ENCODE measurements at regions not wholly inside any gene's neighbourhood (a gene's known extent, or its start where the extent isn't known, plus 50 kb on each side); places are given as distances from the start of the nearest gene placed in this dataset.

DNA sequence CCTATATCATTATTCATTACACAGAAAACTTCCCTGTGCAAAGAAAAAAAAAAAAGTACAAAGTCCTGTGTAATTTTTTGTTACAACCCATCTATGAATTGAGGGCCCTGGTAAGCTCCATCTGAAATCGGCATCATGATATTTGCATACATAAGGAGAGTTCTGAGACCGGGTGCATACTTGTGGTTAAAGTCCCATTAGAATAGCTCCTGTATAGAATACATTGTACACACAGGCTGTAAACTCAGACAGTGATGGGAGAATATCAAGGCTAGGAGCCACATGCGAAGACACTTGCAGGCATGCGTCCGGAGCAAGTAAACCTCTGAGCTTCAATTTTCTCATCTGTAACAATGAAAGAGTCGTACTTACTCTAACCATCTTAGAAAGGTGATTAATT is 353.2 kb downstream of the ETS1 start:
- no peak for DNase-seq (ENCODE audit: low read depth)
- TF ChIP-seq, protein P1, sequence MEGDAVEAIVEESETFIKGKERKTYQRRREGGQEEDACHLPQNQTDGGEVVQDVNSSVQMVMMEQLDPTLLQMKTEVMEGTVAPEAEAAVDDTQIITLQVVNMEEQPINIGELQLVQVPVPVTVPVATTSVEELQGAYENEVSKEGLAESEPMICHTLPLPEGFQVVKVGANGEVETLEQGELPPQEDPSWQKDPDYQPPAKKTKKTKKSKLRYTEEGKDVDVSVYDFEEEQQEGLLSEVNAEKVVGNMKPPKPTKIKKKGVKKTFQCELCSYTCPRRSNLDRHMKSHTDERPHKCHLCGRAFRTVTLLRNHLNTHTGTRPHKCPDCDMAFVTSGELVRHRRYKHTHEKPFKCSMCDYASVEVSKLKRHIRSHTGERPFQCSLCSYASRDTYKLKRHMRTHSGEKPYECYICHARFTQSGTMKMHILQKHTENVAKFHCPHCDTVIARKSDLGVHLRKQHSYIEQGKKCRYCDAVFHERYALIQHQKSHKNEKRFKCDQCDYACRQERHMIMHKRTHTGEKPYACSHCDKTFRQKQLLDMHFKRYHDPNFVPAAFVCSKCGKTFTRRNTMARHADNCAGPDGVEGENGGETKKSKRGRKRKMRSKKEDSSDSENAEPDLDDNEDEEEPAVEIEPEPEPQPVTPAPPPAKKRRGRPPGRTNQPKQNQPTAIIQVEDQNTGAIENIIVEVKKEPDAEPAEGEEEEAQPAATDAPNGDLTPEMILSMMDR (IDR thresholded peaks at IDR 0.05; ENCODE audit: control insufficient read depth, insufficient read depth, low read depth, low read length, missing control alignments) = no peak
- no peak overlapping the region for H3K4me3 ChIP-seq (ENCODE audit: control insufficient read depth, low read depth, low read length)

DNA sequence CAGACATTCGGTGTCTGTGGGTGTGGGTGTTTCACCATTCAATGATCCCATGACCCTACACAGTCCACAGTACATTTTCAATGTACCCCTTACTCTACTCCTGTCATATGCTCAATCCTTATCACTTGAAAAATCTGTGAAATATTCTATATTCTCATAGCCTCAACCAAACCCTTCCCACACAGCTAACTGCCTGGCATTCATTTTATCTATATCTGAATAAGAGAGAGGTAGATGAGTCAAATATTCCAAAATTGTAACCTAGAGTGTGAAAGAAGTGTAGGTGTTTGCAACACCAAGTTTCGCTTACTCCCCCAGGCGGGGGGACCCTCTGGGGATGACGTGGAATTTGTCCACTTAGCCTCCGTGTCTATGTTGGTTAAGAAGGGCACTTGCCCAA is 354.8 kb downstream of the ETS1 start:
- TF ChIP-seq, protein P1 (IDR thresholded peaks at IDR 0.05; ENCODE audit: control insufficient read depth, insufficient read depth, low read depth, low read length, missing control alignments) = no peak
- H3K4me3 ChIP-seq (ENCODE audit: control insufficient read depth, low read depth, low read length) = no peak overlapping the region
- no peak for DNase-seq (ENCODE audit: low read depth)

DNA sequence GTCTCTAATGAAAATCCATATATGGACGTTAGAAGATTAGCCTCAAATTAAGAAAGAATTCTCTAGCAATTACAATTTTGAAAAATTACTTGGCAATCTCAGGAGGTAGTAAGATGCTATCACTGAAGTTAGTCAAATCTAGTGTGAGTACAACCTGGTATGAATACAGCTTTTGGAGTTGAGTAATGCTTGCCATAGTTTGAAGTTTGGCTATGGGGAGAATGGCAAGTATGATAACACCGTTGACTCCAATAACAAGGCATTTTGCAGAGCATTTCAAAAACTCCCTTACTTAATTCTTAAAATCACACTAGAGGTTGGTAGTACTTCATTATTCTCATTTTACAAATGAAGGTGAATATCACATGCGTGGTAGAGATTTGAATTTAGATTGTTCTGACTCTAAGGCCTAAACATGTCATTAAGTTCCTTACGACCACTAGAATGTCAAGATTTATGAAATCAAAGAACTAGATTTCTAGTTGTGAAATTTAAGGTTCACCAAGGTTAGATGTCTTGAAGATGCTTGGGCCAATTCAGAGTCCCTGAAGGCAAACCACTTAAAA is 355.4 kb downstream of the ETS1 start:
- TF ChIP-seq, protein P1 (IDR thresholded peaks at IDR 0.05; ENCODE audit: control insufficient read depth, insufficient read depth, low read depth, low read length, missing control alignments) = no peak
- no peak overlapping the region for H3K4me3 ChIP-seq (ENCODE audit: control insufficient read depth, low read depth, low read length)
- no peak for DNase-seq (ENCODE audit: low read depth)

DNA sequence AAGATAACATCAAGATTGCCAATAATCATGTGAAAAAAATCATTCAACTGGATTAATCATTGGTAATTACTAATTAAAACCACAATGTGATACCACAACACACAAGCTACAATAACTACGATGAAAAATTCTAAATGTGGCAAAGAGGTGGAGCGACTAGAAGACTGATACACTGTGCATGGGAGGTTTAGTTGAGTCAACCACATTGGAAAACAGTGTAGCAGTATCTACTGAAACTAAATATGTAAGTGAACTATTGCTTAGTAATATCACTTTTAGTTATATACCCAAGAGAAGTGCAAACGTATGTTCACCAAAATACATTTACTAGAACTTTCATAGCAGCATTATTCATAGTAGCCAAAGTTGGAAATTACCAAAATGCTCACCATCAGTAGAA is 359.9 kb downstream of the ETS1 start:
- TF ChIP-seq, protein P1 (IDR thresholded peaks at IDR 0.05; ENCODE audit: control insufficient read depth, insufficient read depth, low read depth, low read length, missing control alignments) = no peak
- H3K4me3 ChIP-seq (ENCODE audit: control insufficient read depth, low read depth, low read length) = no peak overlapping the region
- DNase-seq (ENCODE audit: low read depth) = no peak

DNA sequence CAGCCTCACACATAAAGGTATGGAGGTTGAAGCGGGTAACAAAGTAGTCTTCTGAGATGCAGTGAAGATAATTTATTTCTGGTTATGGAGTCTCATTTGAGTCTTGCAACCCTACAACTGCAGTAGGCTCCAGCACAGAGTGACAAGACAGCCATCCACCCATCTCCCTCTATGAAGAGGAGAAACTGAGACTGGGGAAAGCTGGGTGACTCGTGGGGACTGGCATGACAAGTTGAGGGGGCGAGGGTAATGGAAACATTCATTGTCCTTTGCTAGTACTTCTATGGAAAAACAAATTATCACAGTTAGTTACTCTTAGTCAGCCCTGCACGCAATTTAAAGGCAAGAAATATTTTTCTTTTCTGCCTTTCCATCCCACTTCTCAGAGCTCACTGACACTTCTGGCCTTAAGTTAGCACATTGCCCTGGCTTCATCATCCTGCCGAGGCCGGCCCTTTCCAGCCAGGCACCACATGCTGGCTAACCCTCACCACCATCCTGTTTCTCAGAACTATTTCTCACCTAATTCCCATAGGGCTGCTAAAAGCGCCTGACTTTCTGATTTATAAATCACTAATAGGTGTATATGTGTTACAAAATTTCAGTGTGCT is 361.1 kb downstream of the ETS1 start:
- TF ChIP-seq, protein P1 (IDR thresholded peaks at IDR 0.05; ENCODE audit: control insufficient read depth, insufficient read depth, low read depth, low read length, missing control alignments) = no peak
- DNase-seq (ENCODE audit: low read depth) = no peak
- no peak overlapping the region for H3K4me3 ChIP-seq (ENCODE audit: control insufficient read depth, low read depth, low read length)

DNA sequence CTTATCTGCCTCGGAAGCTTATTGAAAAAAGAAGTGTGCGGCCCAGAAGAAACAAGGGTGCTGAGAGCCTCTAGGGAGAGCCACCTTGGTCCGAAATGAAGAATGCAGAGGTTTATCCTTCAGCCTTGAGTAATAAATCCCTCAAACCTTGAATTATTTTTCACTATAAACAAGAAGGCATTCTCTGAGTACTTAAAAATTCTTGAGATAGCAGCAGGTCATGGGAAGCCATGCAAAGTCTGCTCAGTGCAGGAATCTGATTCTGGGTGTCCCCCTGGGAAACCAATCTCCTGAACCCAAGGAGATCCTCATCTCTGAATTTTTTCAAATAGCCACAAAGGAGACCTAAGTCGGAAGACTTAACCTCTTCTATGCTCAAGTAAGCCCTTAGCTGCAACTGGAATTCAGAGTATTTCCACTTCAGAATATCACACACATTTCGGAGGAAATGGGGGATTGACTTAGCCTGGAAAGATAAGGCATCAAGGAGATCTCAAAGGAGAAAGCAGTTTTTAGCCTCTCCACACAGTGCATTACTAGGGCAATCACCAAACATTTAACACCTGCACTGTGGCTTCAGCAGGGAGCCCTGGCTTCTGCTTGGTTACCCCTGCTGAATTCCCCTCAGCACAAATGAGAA is 365.0 kb downstream of the ETS1 start:
- no peak for DNase-seq (ENCODE audit: low read depth)
- TF ChIP-seq, protein P1 (IDR thresholded peaks at IDR 0.05; ENCODE audit: control insufficient read depth, insufficient read depth, low read depth, low read length, missing control alignments) = no peak
- no peak overlapping the region for H3K4me3 ChIP-seq (ENCODE audit: control insufficient read depth, low read depth, low read length)

All from AG09309 (cell line).